Thoracic aorta (tissue), 2 donors: ENCODE measurements at regions not wholly inside any gene's neighbourhood (a gene's known extent, or its start where the extent isn't known, plus 50 kb on each side); places are given as distances from the start of the nearest gene placed in this dataset.

Experiments used
- ATAC-seq: fragments of 150-250 bp; one replicate; pipeline ENCODE4 v1.8.0; 2017; ENCODE audit warnings: low read depth; ENCODE audit not compliant: insufficient number of reproducible peaks, low FRiP score
- DNase-seq: peaks from one replicate; pipeline ENCODE4 v3.0.0-alpha.2; 2020; ENCODE audit warnings: low spot score
- H3K27ac ChIP-seq, 2 donors: fragments of 200-600 bp; sonication (generic); 1 replicate in 1 of 2; 2 replicates in 1 of 2; pipeline ENCODE4 v1.5.1; 2016; ENCODE audit warnings: mild to moderate bottlenecking in 2 of 2, moderate library complexity in 2 of 2
- H3K27me3 ChIP-seq: fragments of 200-600 bp; sonication (generic); replicated peaks from 2 replicates; pipeline ENCODE4 v1.6.0; 2016; ENCODE audit warnings: mild to moderate bottlenecking; ENCODE audit not compliant: insufficient read depth
- H3K36me3 ChIP-seq: fragments of 200-600 bp; sonication (generic); one replicate; pipeline ENCODE4 v1.5.1; 2016
- H3K4me1 ChIP-seq, 2 donors: fragments of 200-600 bp; sonication (generic); 1 replicate in 1 of 2; 2 replicates in 1 of 2; pipeline versions ENCODE4 v1.5.1 to v1.6.0; 2016; ENCODE audit warnings: low read depth in 2 of 2, mild to moderate bottlenecking in 1 of 2; ENCODE audit not compliant: control insufficient read depth in 1 of 2
- H3K4me3 ChIP-seq: fragments of 200-600 bp; sonication (generic); 2 replicates; pipeline ENCODE4 v1.5.1; 2016; ENCODE audit warnings: mild to moderate bottlenecking
- H3K9me3 ChIP-seq: fragments of 200-600 bp; sonication (generic); 2 replicates; pipeline ENCODE4 v1.5.1; 2016
- CTCF ChIP-seq: fragments of 200-600 bp; sonication (generic); IDR thresholded peaks from one replicate; pipeline ENCODE4 v1.5.1; 2019; ENCODE audit warnings: antibody characterized with exemption

- H3K27me3 ChIP-seq: no peaks in the 10 kb centered on the region
- H3K27ac ChIP-seq: no peak overlapping the region
- no peak for ATAC-seq
- TF ChIP-seq CTCF: no peak
- no peak for DNase-seq
- no peak overlapping the region for H3K4me3 ChIP-seq
- no peaks in the 10 kb centered on the region for H3K36me3 ChIP-seq
- H3K4me1 ChIP-seq: no peaks in the 10 kb centered on the region
- no peaks in the 10 kb centered on the region for H3K9me3 ChIP-seq
These were observed 1671.6 kb upstream of the TENM3 start for GRCh38 chr4:180571516-180572055.

- ATAC-seq: no peak
- TF ChIP-seq CTCF: no peak
- H3K36me3 ChIP-seq: no peaks in the 10 kb centered on the region
- H3K27me3 ChIP-seq: no peaks in the 10 kb centered on the region
- no peak for DNase-seq
- H3K27ac ChIP-seq: no peak overlapping the region
- H3K9me3 ChIP-seq: no peaks in the 10 kb centered on the region
- H3K4me1 ChIP-seq: no peaks in the 10 kb centered on the region
- no peak overlapping the region for H3K4me3 ChIP-seq
These were observed 1665.0 kb upstream of the TENM3 start for GRCh38 chr4:180578175-180578574.

GRCh38 chr4:180581061-180581460 is 1662.1 kb upstream of the TENM3 start:
- Histone ChIP-seq H3K9me3 (no peaks in the 10 kb centered on the region), H3K27me3 (no peaks in the 10 kb centered on the region), H3K27ac (no peak overlapping the region), H3K4me3 (no peak overlapping the region), H3K36me3 (no peaks in the 10 kb centered on the region), H3K4me1 (no peaks in the 10 kb centered on the region)
- DNase-seq (no peak), ATAC-seq (no peak)
- no peak for TF ChIP-seq CTCF

GRCh38 chr4:180587379-180587778 is 1655.8 kb upstream of the TENM3 start:
- Histone ChIP-seq H3K27ac (no peak overlapping the region), H3K9me3 (no peaks in the 10 kb centered on the region)
- ATAC-seq: no peak

GRCh38 chr4:180589575-180589974 is 1653.6 kb upstream of the TENM3 start:
- H3K4me3 ChIP-seq: no peak overlapping the region
- ATAC-seq (no peak), DNase-seq (no peak)
- H3K36me3 ChIP-seq: no peaks in the 10 kb centered on the region
- H3K4me1 ChIP-seq: no peaks in the 10 kb centered on the region
- TF ChIP-seq CTCF: no peak
- no peaks in the 10 kb centered on the region for H3K9me3 ChIP-seq
- H3K27ac ChIP-seq: no peak overlapping the region
- no peaks in the 10 kb centered on the region for H3K27me3 ChIP-seq

More at GRCh38 chr4:180587379-180587778, 1655.8 kb upstream of the TENM3 start:
- no peaks in the 10 kb centered on the region for H3K4me1 ChIP-seq
- no peaks in the 10 kb centered on the region for H3K36me3 ChIP-seq
- DNase-seq: no peak
- H3K27me3 ChIP-seq: no peaks in the 10 kb centered on the region
- no peak for TF ChIP-seq CTCF
- H3K4me3 ChIP-seq: no peak overlapping the region
